Superior temporal gyrus (tissue), 1 donor: ENCODE measurements at regions not wholly inside any gene's neighbourhood (a gene's known extent, or its start where the extent isn't known, plus 50 kb on each side); places are given as distances from the start of the nearest gene placed in this dataset.

ENCODE experiments used
- DNase-seq: peaks from one replicate; pipeline ENCODE4 v3.0.0-alpha.2; 2016; ENCODE audit errors: extremely low spot score

- no peak for DNase-seq
These were observed 210.6 kb downstream of the CCNG2 start for GRCh38 chr4:77367638-77368037.

GRCh38 chr4:77372375-77372774 is 215.4 kb downstream of the CCNG2 start:
- DNase-seq = no peak

- DNase-seq = no peak
These were observed 219.0 kb downstream of the CCNG2 start for GRCh38 chr4:77375866-77376607.

- DNase-seq = no peak
These were observed 219.9 kb downstream of the CCNG2 start for GRCh38 chr4:77376788-77377460.

GRCh38 chr4:77384094-77384493 is 221.5 kb upstream of the CXCL13 start:
- no peak for DNase-seq

GRCh38 chr4:77385124-77385969 is 220.3 kb upstream of the CXCL13 start:
- peak; percentile 84 for DNase-seq

- DNase-seq = no peak
These were observed 211.6 kb upstream of the CXCL13 start for GRCh38 chr4:77393996-77394395.

- no peak for DNase-seq
These were observed 210.1 kb upstream of the CXCL13 start for GRCh38 chr4:77395481-77395880.

GRCh38 chr4:77398256-77398655 is 207.4 kb upstream of the CXCL13 start:
- DNase-seq = no peak

- DNase-seq = no peak
These were observed 205.8 kb upstream of the CXCL13 start for GRCh38 chr4:77399831-77400230.

- DNase-seq = no peak
These were observed 191.9 kb upstream of the CXCL13 start for GRCh38 chr4:77413766-77414165.

GRCh38 chr4:77415689-77416088 is 189.9 kb upstream of the CXCL13 start:
- no peak for DNase-seq

- DNase-seq = no peak
These were observed 187.3 kb upstream of the CXCL13 start for GRCh38 chr4:77418333-77418732.

- no peak for DNase-seq
These were observed 174.8 kb upstream of the CXCL13 start for GRCh38 chr4:77430847-77431246.

GRCh38 chr4:77431546-77431945 is 174.1 kb upstream of the CXCL13 start:
- DNase-seq = no peak

GRCh38 chr4:77432717-77433417 is 172.8 kb upstream of the CXCL13 start:
- no peak for DNase-seq

- peak; percentile 70 for DNase-seq
These were observed 172.2 kb upstream of the CXCL13 start for GRCh38 chr4:77433418-77433733.

GRCh38 chr4:77434299-77435092 is 171.1 kb upstream of the CXCL13 start:
- no peak for DNase-seq

- DNase-seq = no peak
These were observed 168.5 kb upstream of the CXCL13 start for GRCh38 chr4:77437079-77437478.

GRCh38 chr4:77438549-77438948 is 167.1 kb upstream of the CXCL13 start:
- no peak for DNase-seq

- no peak for DNase-seq
These were observed 161.7 kb upstream of the CXCL13 start for GRCh38 chr4:77443941-77444340.
